ENCODE measurements at regions not wholly inside any gene's neighbourhood (a gene's known extent, or its start where the extent isn't known, plus 50 kb on each side); places are given as distances from the start of the nearest gene placed in this dataset.

GRCh38 chr18:78643004-78643403 is 336.6 kb upstream of the SALL3 start:
- ChIA-PET POLR2A (no interaction called here), CTCF (interaction anchor here (0.6 to 1.1 kb wide), 2 partner anchors 9 to 602 kb away, joined by 3 read pairs; no protein-coding TSS in a partner anchor)
- peaks cover 10% of the 10 kb centered on the region for H3K4me1 Mint-ChIP-seq
- no peak overlapping the region for H3K27ac Mint-ChIP-seq
- peaks cover 3% of the 10 kb centered on the region for H3K27me3 Mint-ChIP-seq
- intact Hi-C loops (cut with DNase I, micrococcal nuclease) = no loop called here
- no peaks in the 10 kb centered on the region for H3K9me3 Mint-ChIP-seq (ENCODE audit: low read depth)
- peak; percentile 31 for ATAC-seq
- H3K36me3 Mint-ChIP-seq (ENCODE audit: low read depth) = no peaks in the 10 kb centered on the region
- peak; percentile 16 for DNase-seq
- no peak overlapping the region for H3K4me3 Mint-ChIP-seq

DNA sequence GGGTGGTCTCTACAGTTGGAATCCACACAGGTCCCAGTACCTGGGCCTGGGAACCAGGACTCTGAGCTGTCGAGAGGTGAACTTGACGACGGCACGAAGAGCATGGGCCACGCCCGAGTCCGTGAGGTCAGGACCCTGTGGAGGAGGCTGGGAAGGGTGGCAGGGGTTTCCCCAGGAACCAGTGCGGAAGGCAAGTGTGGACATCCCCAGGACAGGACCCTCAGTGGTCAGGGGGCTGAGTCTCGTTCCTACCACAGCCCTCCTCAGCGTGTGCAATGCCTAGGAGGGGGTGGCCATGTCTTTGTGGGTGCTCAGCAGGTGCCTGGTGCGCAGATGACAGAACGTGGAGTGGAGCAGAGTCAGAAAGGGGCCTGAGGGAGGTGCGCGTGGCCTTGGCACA is 335.6 kb upstream of the SALL3 start:
- POLR2A ChIA-PET = no interaction called here
- intact Hi-C loops (cut with DNase I, micrococcal nuclease) = no loop called here
- no peak overlapping the region for H3K27ac Mint-ChIP-seq
- ATAC-seq (no peak), DNase-seq (no peak)
- H3K36me3 Mint-ChIP-seq (ENCODE audit: low read depth) = no peaks in the 10 kb centered on the region
- H3K4me1 Mint-ChIP-seq = peaks cover 10% of the 10 kb centered on the region
- no peak overlapping the region for H3K4me3 Mint-ChIP-seq
- H3K27me3 Mint-ChIP-seq = peaks cover 3% of the 10 kb centered on the region
- CTCF ChIA-PET = no interaction called here
- no peaks in the 10 kb centered on the region for H3K9me3 Mint-ChIP-seq (ENCODE audit: low read depth)

- Mint-ChIP-seq H3K36me3 (ENCODE audit: low read depth) (no peaks in the 10 kb centered on the region), H3K4me3 (no peak overlapping the region), H3K4me1 (peaks cover 10% of the 10 kb centered on the region), H3K27me3 (peaks cover 5% of the 10 kb centered on the region), H3K27ac (no peak overlapping the region), H3K9me3 (ENCODE audit: low read depth) (no peaks in the 10 kb centered on the region)
- DNase-seq = no peak
- CTCF ChIA-PET = no interaction called here
- ATAC-seq = no peak
- POLR2A ChIA-PET = no interaction called here
- intact Hi-C loops (cut with DNase I, micrococcal nuclease) = no loop called here
Measured at GRCh38 chr18:78645216-78645615, 334.4 kb upstream of the SALL3 start.

DNA sequence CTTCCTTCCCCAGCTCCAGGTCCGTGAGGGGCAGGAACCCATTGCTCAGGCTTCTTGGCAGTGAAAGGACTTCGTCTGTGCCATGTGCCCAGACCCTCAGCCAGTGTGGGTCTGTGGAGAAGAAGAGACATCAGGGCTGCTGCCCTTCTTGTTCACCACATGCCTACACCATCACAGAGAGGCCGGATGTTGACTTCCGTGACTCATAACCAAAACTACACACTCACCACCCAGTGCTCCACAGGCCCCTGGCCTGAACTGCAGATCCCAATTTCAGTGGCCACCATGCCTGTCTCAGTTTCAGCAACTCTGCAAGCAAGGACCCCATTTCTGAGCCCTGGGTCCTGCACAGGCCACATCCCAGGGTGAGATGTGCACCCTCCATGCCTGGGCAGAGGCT is 332.6 kb upstream of the SALL3 start:
- Mint-ChIP-seq H3K9me3 (ENCODE audit: low read depth) (no peaks in the 10 kb centered on the region), H3K36me3 (ENCODE audit: low read depth) (no peaks in the 10 kb centered on the region), H3K27ac (no peak overlapping the region), H3K4me1 (peaks cover 4% of the 10 kb centered on the region), H3K27me3 (peaks cover 2% of the 10 kb centered on the region), H3K4me3 (no peak overlapping the region)
- POLR2A ChIA-PET = no interaction called here
- CTCF ChIA-PET = no interaction called here
- intact Hi-C loops (cut with DNase I, micrococcal nuclease) = no loop called here
- ATAC-seq = no peak
- no peak for DNase-seq

DNA sequence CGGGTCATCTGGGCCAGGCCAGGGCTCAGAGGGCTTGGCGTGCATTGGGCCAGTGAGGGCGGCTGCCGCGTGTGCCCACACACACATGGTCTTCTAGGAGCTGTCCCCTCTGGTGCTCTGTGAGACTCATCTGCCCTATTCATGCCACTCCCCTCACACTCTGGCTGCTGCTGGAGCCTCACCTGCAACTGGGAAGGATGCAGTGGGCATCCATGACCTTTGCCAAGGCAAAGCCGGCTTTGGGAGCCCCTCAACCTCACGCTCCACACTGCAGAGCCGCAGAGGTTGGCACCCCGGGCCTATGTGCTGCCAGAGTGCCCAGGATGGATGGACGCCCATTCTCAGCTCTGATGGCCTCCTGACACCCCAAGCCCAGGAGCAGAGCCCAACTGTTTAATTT is 330.2 kb upstream of the SALL3 start:
- ChIA-PET CTCF (interaction anchor here (1.4 kb wide), 1 partner anchor 10 kb away, joined by 3 read pairs; no protein-coding TSS in a partner anchor), POLR2A (no interaction called here)

GRCh38 chr18:78650926-78651325 is 328.7 kb upstream of the SALL3 start:
- Mint-ChIP-seq H3K27ac (no peak overlapping the region), H3K9me3 (ENCODE audit: low read depth) (no peaks in the 10 kb centered on the region), H3K27me3 (peaks cover 2% of the 10 kb centered on the region), H3K4me3 (no peak overlapping the region), H3K36me3 (ENCODE audit: low read depth) (peaks cover 3% of the 10 kb centered on the region), H3K4me1 (no peaks in the 10 kb centered on the region)
- DNase-seq = no peak
- intact Hi-C loops (cut with DNase I, micrococcal nuclease) = no loop called here
- CTCF ChIA-PET = no interaction called here
- POLR2A ChIA-PET = no interaction called here
- no peak for ATAC-seq

More for the DNA sequence above, 330.2 kb upstream of the SALL3 start:
- peaks cover 2% of the 10 kb centered on the region for H3K27me3 Mint-ChIP-seq
- no peak for ATAC-seq
- H3K36me3 Mint-ChIP-seq (ENCODE audit: low read depth) = peaks cover 3% of the 10 kb centered on the region
- no peaks in the 10 kb centered on the region for H3K4me1 Mint-ChIP-seq
- intact Hi-C loops (cut with DNase I, micrococcal nuclease) = no loop called here
- no peak overlapping the region for H3K27ac Mint-ChIP-seq
- H3K9me3 Mint-ChIP-seq (ENCODE audit: low read depth) = no peaks in the 10 kb centered on the region
- DNase-seq = no peak
- no peak overlapping the region for H3K4me3 Mint-ChIP-seq

GRCh38 chr18:78652001-78652545 is 327.5 kb upstream of the SALL3 start:
- H3K4me3 Mint-ChIP-seq = no peak overlapping the region
- ChIA-PET POLR2A (no interaction called here), CTCF (interaction anchor here (0.6 kb wide), 1 partner anchor 10 kb away, joined by 3 read pairs; no protein-coding TSS in a partner anchor)
- peaks cover 3% of the 10 kb centered on the region for H3K36me3 Mint-ChIP-seq (ENCODE audit: low read depth)
- ATAC-seq = no peak
- DNase-seq = no peak
- H3K9me3 Mint-ChIP-seq (ENCODE audit: low read depth) = no peaks in the 10 kb centered on the region
- H3K4me1 Mint-ChIP-seq = no peaks in the 10 kb centered on the region
- H3K27me3 Mint-ChIP-seq = peaks cover 2% of the 10 kb centered on the region
- H3K27ac Mint-ChIP-seq = no peak overlapping the region
- intact Hi-C loops (cut with DNase I, micrococcal nuclease) = no loop called here

- no peak overlapping the region for H3K27ac Mint-ChIP-seq
- H3K27me3 Mint-ChIP-seq = peaks cover 3% of the 10 kb centered on the region
- no peak overlapping the region for H3K4me3 Mint-ChIP-seq
- intact Hi-C loops (cut with DNase I, micrococcal nuclease) = no loop called here
- no peaks in the 10 kb centered on the region for H3K9me3 Mint-ChIP-seq (ENCODE audit: low read depth)
- CTCF ChIA-PET = no interaction called here
- H3K4me1 Mint-ChIP-seq = no peaks in the 10 kb centered on the region
- H3K36me3 Mint-ChIP-seq (ENCODE audit: low read depth) = peaks cover 3% of the 10 kb centered on the region
- DNase-seq = no peak
- POLR2A ChIA-PET = no interaction called here
- ATAC-seq = no peak
Measured at GRCh38 chr18:78655921-78656320, 323.7 kb upstream of the SALL3 start.

- no peak for DNase-seq
- Mint-ChIP-seq H3K27ac (no peak overlapping the region), H3K4me3 (no peak overlapping the region), H3K36me3 (ENCODE audit: low read depth) (peaks cover 3% of the 10 kb centered on the region), H3K9me3 (ENCODE audit: low read depth) (no peaks in the 10 kb centered on the region), H3K4me1 (no peaks in the 10 kb centered on the region), H3K27me3 (peaks cover 3% of the 10 kb centered on the region)
- intact Hi-C loops (cut with DNase I, micrococcal nuclease) = no loop called here
- ATAC-seq = no peak
- ChIA-PET POLR2A (no interaction called here), CTCF (no interaction called here)
Measured at GRCh38 chr18:78656346-78656925, 323.2 kb upstream of the SALL3 start.

- intact Hi-C loops (cut with DNase I, micrococcal nuclease) = loop anchor here in 1 of 2 experiments (2.0 kb wide), 1 partner anchor 328 kb away; no protein-coding TSS in a partner anchor
- CTCF ChIA-PET = no interaction called here
- Mint-ChIP-seq H3K4me3 (no peak overlapping the region), H3K27ac (no peak overlapping the region), H3K36me3 (ENCODE audit: low read depth) (no peaks in the 10 kb centered on the region), H3K27me3 (peaks cover 3% of the 10 kb centered on the region), H3K4me1 (no peaks in the 10 kb centered on the region), H3K9me3 (ENCODE audit: low read depth) (no peaks in the 10 kb centered on the region)
- POLR2A ChIA-PET = no interaction called here
- DNase-seq (no peak), ATAC-seq (no peak)
Measured at GRCh38 chr18:78658531-78658930, 321.1 kb upstream of the SALL3 start.

DNA sequence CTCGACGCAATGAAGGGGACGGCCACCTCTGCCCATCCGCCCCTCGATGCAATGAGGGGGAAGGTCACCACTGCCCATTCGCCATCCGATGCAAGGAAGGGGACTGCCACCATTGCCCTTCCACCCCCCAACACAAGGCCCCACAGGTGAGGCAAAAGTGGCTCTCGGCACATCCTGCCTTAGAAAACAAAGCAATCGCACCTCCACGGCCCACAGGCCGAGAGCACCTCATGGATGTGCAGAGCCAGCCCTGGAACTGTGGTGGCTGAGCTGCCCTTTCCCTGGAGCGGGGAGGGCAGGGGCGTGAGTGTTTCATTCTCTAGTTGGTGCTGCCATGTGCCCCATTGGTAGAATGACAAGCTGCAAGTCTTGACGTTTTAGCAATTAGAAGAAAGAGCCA is 320.6 kb upstream of the SALL3 start:
- no peak for ATAC-seq
- H3K9me3 Mint-ChIP-seq (ENCODE audit: low read depth) = no peaks in the 10 kb centered on the region
- H3K27ac Mint-ChIP-seq = no peak overlapping the region
- no peaks in the 10 kb centered on the region for H3K4me1 Mint-ChIP-seq
- POLR2A ChIA-PET = no interaction called here
- intact Hi-C loops (cut with DNase I, micrococcal nuclease) = loop anchor here in 1 of 2 experiments (2.0 kb wide), 1 partner anchor 328 kb away; no protein-coding TSS in a partner anchor
- CTCF ChIA-PET = interaction anchor here (1.1 kb wide), 1 partner anchor 10 kb away, joined by 3 read pairs; no protein-coding TSS in a partner anchor
- H3K4me3 Mint-ChIP-seq = no peak overlapping the region
- DNase-seq = no peak
- H3K27me3 Mint-ChIP-seq = peaks cover 3% of the 10 kb centered on the region
- no peaks in the 10 kb centered on the region for H3K36me3 Mint-ChIP-seq (ENCODE audit: low read depth)

GRCh38 chr18:78659748-78660147 is 319.9 kb upstream of the SALL3 start:
- H3K9me3 Mint-ChIP-seq (ENCODE audit: low read depth) = no peaks in the 10 kb centered on the region
- H3K4me1 Mint-ChIP-seq = no peaks in the 10 kb centered on the region
- H3K36me3 Mint-ChIP-seq (ENCODE audit: low read depth) = no peaks in the 10 kb centered on the region
- no peak overlapping the region for H3K27ac Mint-ChIP-seq
- DNase-seq (peak; percentile 51), ATAC-seq (no peak)
- intact Hi-C loops (cut with DNase I, micrococcal nuclease) = loop anchor here in 1 of 2 experiments (2.0 to 5.0 kb wide), 2 partner anchors 218 to 327 kb away; no protein-coding TSS in a partner anchor
- CTCF ChIA-PET = interaction anchor here (0.6 to 1.1 kb wide), 2 partner anchors 11 to 1743 kb away, joined by 3 read pairs; no protein-coding TSS in a partner anchor
- peaks cover 3% of the 10 kb centered on the region for H3K27me3 Mint-ChIP-seq
- no peak overlapping the region for H3K4me3 Mint-ChIP-seq
- POLR2A ChIA-PET = no interaction called here
